Smooth muscle cell (in vitro differentiated cells): ENCODE measurements at regions not wholly inside any gene's neighbourhood (a gene's known extent, or its start where the extent isn't known, plus 50 kb on each side); places are given as distances from the start of the nearest gene placed in this dataset.

Experiments used
- DNase-seq: peaks from one replicate; lab custom pipeline; 2025; ENCODE audit not compliant: unreplicated experiment; lab: John Stamatoyannopoulos, UW
- H2AFZ ChIP-seq: fragments of 200-600 bp; sonication (generic); 2 replicates; pipeline ENCODE4 v1.6.0; 2016; ENCODE audit warnings: antibody characterized with exemption, low read depth, mild to moderate bottlenecking
- H3F3A ChIP-seq: fragments of 200-600 bp; sonication (generic); 2 replicates; pipeline ENCODE4 v1.6.0; 2017; ENCODE audit warnings: antibody characterized with exemption, low read depth
- H3K27ac ChIP-seq: fragments of 200-600 bp; sonication (generic); 2 replicates; pipeline ENCODE4 v1.5.1; 2016; ENCODE audit warnings: low read depth, mild to moderate bottlenecking
- H3K27me3 ChIP-seq: fragments of 200-600 bp; sonication (generic); 2 replicates; pipeline ENCODE4 v1.6.1; 2016; ENCODE audit warnings: low read depth, mild to moderate bottlenecking
- H3K36me3 ChIP-seq: fragments of 200-600 bp; sonication (generic); 2 replicates; pipeline ENCODE4 v1.5.1; 2016; ENCODE audit warnings: low read depth
- H3K4me1 ChIP-seq: fragments of 200-600 bp; sonication (generic); 2 replicates; pipeline ENCODE4 v1.5.1; 2016; ENCODE audit warnings: low read depth
- H3K4me2 ChIP-seq: fragments of 200-600 bp; sonication (generic); 2 replicates; pipeline ENCODE4 v1.6.0; 2016; ENCODE audit warnings: mild to moderate bottlenecking
- H3K4me3 ChIP-seq: fragments of 200-600 bp; sonication (generic); 2 replicates; pipeline ENCODE4 v1.5.1; 2016; ENCODE audit warnings: mild to moderate bottlenecking
- H3K79me2 ChIP-seq: fragments of 200-600 bp; sonication (generic); 2 replicates; pipeline ENCODE4 v1.6.0; 2016; ENCODE audit warnings: low read depth, mild to moderate bottlenecking
- H3K9ac ChIP-seq: fragments of 200-600 bp; sonication (generic); 2 replicates; pipeline ENCODE4 v1.6.0; 2016; ENCODE audit warnings: low read depth
- H3K9me3 ChIP-seq: fragments of 200-600 bp; sonication (generic); replicated peaks from 2 replicates; pipeline ENCODE4 v1.5.1; 2016; ENCODE audit warnings: low read depth
- H4K20me1 ChIP-seq: fragments of 200-600 bp; sonication (generic); 2 replicates; pipeline ENCODE4 v1.6.0; 2016; ENCODE audit warnings: low read depth
- CTCF ChIP-seq: fragments of 200-600 bp; sonication (generic); IDR thresholded peaks from 2 replicates; pipeline ENCODE4 v1.5.1; 2017; ENCODE audit warnings: borderline replicate concordance, mild to moderate bottlenecking, antibody characterized with exemption; ENCODE audit not compliant: insufficient read depth, poor library complexity, severe bottlenecking
- WGBS: methylation state at CpG from one replicate; pipeline ENCODE4 v1.1.7; 2016; ENCODE audit warnings: low lambda C conversion rate; 5-methylcytosine and 5-hydroxymethylcytosine counted together

DNA sequence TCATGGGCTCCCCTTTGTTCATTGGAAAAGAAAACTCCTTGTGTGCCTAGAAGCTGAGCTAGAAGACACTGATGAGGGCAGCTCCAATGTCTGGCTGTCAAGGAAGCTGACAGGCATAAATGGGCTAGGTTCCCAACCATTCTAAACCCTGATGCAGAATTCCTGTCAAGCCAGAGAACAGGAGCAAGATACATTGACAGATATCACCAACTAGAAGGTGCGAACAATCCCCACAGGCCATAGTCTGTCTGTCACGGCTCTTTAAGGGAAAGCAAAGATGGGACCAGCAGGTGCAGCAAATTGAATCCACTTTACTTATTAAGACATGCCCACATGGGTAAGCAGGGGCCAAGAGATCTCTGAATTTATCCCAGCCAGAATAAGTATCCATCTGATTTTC is 617.9 kb upstream of the POT1 start:
- Histone ChIP-seq H3K9ac (no peak overlapping the region), H3K9me3 (no peaks in the 10 kb centered on the region), H3F3A (no peaks in the 10 kb centered on the region), H3K79me2 (no peaks in the 10 kb centered on the region), H4K20me1 (no peaks in the 10 kb centered on the region), H3K27ac (no peak overlapping the region), H2AFZ (no peak overlapping the region), H3K4me2 (no peak overlapping the region), H3K4me1 (no peaks in the 10 kb centered on the region), H3K27me3 (no peaks in the 10 kb centered on the region), H3K4me3 (no peak overlapping the region), H3K36me3 (no peaks in the 10 kb centered on the region)
- no peak for DNase-seq
- WGBS = 77% methylated on average over 2 of the region's 2 CpGs
- TF ChIP-seq CTCF = no peak

DNA sequence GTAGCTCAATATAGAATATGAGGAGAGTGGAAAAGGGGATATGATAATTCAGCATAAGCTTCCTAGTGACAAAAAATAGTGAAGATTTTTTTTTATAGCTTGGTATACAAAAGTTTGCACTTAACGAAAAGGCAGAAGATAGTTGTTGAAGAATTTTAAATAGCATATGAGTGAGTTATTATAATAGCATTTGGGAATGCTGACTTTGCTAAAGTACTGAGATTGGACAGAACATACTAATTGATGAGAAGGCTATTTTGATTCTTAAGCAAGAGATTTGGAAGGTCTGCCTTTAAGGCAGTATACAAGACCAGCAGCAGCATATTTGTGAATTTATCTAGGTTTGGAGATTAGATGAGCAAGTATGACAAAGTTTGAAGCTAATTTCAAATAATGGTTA is 600.9 kb upstream of the POT1 start:
- WGBS = 88% methylated on average over 1 of the region's 1 CpG

DNA sequence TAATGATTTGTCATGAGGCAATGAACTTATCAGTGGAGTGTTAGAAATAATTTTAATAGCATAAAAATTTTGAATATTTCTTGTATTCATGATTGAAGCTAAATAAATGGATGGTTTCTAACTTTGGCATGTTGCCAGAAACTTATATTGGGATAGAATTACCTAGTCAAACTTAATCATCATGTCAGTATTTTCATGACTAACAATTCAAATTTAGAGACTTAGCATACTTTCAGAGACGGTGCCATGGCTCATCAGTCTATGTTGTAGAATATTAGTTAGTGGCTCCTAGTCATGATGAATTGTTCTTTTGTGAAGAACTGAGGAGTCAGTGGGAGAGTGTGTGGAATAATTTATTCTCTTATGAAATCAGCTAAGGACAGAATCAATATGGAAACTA is 599.6 kb upstream of the POT1 start:
- Histone ChIP-seq H4K20me1 (no peaks in the 10 kb centered on the region), H3K4me2 (no peak overlapping the region), H3K9ac (no peak overlapping the region), H3K36me3 (no peaks in the 10 kb centered on the region), H2AFZ (no peak overlapping the region), H3K4me1 (no peaks in the 10 kb centered on the region), H3K9me3 (no peaks in the 10 kb centered on the region), H3K79me2 (no peaks in the 10 kb centered on the region), H3F3A (no peaks in the 10 kb centered on the region), H3K27me3 (no peaks in the 10 kb centered on the region), H3K4me3 (no peak overlapping the region), H3K27ac (no peak overlapping the region)
- TF ChIP-seq CTCF = no peak
- no peak for DNase-seq
- WGBS = 94% methylated on average over 1 of the region's 1 CpG

More for the DNA sequence above, 600.9 kb upstream of the POT1 start:
- no peaks in the 10 kb centered on the region for H3K36me3 ChIP-seq
- H3K4me3 ChIP-seq = no peak overlapping the region
- H3K4me1 ChIP-seq = no peaks in the 10 kb centered on the region
- no peak overlapping the region for H2AFZ ChIP-seq
- no peak for TF ChIP-seq CTCF
- H3K9me3 ChIP-seq = no peaks in the 10 kb centered on the region
- no peaks in the 10 kb centered on the region for H4K20me1 ChIP-seq
- no peaks in the 10 kb centered on the region for H3K79me2 ChIP-seq
- no peak overlapping the region for H3K9ac ChIP-seq
- no peak overlapping the region for H3K4me2 ChIP-seq
- no peak for DNase-seq
- no peaks in the 10 kb centered on the region for H3F3A ChIP-seq
- H3K27me3 ChIP-seq = no peaks in the 10 kb centered on the region
- no peak overlapping the region for H3K27ac ChIP-seq

DNA sequence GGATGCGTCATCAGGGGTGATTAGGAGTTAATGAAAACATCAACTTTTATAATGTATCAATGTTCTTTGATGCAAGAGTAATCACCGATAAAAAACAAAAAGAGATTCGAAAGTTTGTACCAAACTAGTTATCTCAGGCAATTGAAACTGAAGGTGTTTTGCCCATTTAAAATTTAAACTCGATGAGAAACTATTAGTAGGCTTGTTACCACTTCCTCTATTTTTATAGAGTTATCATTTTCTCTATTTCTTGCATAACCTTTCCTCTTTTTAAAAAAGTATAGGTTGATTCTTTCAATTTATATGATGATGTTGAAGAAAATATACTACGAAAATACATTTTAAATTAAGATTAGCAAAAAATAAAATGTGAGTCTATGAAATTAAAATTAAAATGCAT is 597.3 kb upstream of the POT1 start:
- Histone ChIP-seq H3K27ac (no peak overlapping the region), H3K9me3 (no peaks in the 10 kb centered on the region), H2AFZ (no peak overlapping the region), H3K4me2 (no peak overlapping the region), H3K27me3 (no peaks in the 10 kb centered on the region), H3F3A (no peaks in the 10 kb centered on the region), H3K79me2 (no peaks in the 10 kb centered on the region), H4K20me1 (no peaks in the 10 kb centered on the region), H3K4me3 (no peak overlapping the region), H3K9ac (no peak overlapping the region), H3K36me3 (no peaks in the 10 kb centered on the region), H3K4me1 (no peaks in the 10 kb centered on the region)
- TF ChIP-seq CTCF = no peak
- WGBS = 87% methylated on average over 5 of the region's 5 CpGs
- no peak for DNase-seq
